Naive thymus-derived CD4-positive, alpha-beta T cell (primary cell): ENCODE measurements at regions not wholly inside any gene's neighbourhood (a gene's known extent, or its start where the extent isn't known, plus 50 kb on each side); places are given as distances from the start of the nearest gene placed in this dataset.

Source experiments
- ATAC-seq: fragments of 150-1000 bp; cut with Tn5 transposase; 2 replicates; pipeline ENCODE4 v1.10.0; 2021; ENCODE audit warnings: mild to moderate bottlenecking, moderate library complexity
- CTCF ChIA-PET: fragments of 350-600 bp; sonication (Branson Sonifier 250); formaldehyde crosslinking; loops from one replicate; lab custom pipeline; 2021; ENCODE audit warnings: antibody characterized with exemption; lab: Charles Lee
- POLR2A ChIA-PET: fragments of 350-600 bp; sonication (Branson Sonifier 250); formaldehyde crosslinking; loops from one replicate; lab custom pipeline; 2021; ENCODE audit warnings: antibody characterized with exemption, inconsistent platforms; lab: Charles Lee
- DNase-seq, 9 donors: peaks; one replicate each; pipeline versions ENCODE4 v3.0.0 to v3.0.0-alpha.2; 2020 to 2022; ENCODE audit warnings: mixed read lengths in 1 of 9
- H3K27ac ChIP-seq: one replicate; pipeline ENCODE4 v1.7.0; 2013; ENCODE audit warnings: mild to moderate bottlenecking, low read depth, low read length, moderate library complexity
- H3K27me3 ChIP-seq, 2 donors: one replicate each; pipeline ENCODE4 v1.7.0; 2013; ENCODE audit warnings: low read length in 2 of 2, mild to moderate bottlenecking in 2 of 2, moderate library complexity in 2 of 2; ENCODE audit not compliant: control insufficient read depth in 2 of 2, insufficient read depth in 2 of 2
- H3K36me3 ChIP-seq, 3 experiments: 1 replicate in 2 of 3; 2 replicates in 1 of 3; pipeline ENCODE4 v1.7.0; 2013; ENCODE audit warnings: low read length in 3 of 3, mild to moderate bottlenecking in 3 of 3, moderate library complexity in 1 of 3; ENCODE audit not compliant: insufficient read depth in 3 of 3, control insufficient read depth in 2 of 3
- H3K4me1 ChIP-seq, 2 donors: one replicate each; pipeline ENCODE4 v1.7.0; 2013; ENCODE audit warnings: low read length in 2 of 2, mild to moderate bottlenecking in 2 of 2, moderate library complexity in 1 of 2; ENCODE audit not compliant: control insufficient read depth in 2 of 2, insufficient read depth in 2 of 2
- H3K4me3 ChIP-seq: 2 replicates; pipeline ENCODE4 v1.7.0; 2013; ENCODE audit warnings: mild to moderate bottlenecking, low read length
- H3K9me3 ChIP-seq, 3 experiments: 1 replicate in 2 of 3; 2 replicates in 1 of 3; pipeline ENCODE4 v1.7.0; 2013; ENCODE audit warnings: low read length in 3 of 3; ENCODE audit not compliant: control insufficient read depth in 2 of 3
- H3K27ac Mint-ChIP-seq, 9 donors: one replicate each; pipeline ENCODE4 v1.8.0; 2020 to 2022; ENCODE audit warnings: mixed read lengths in 9 of 9, mild to moderate bottlenecking in 8 of 9, moderate library complexity in 5 of 9, inconsistent platforms in 2 of 9
- H3K27me3 Mint-ChIP-seq, 5 donors: one replicate each; pipeline ENCODE4 v1.8.0; 2021 to 2022; ENCODE audit warnings: mixed read lengths in 5 of 5, mild to moderate bottlenecking in 1 of 5
- H3K36me3 Mint-ChIP-seq, 5 donors: one replicate each; pipeline ENCODE4 v1.8.0; 2020 to 2022; ENCODE audit warnings: mixed read lengths in 5 of 5, mild to moderate bottlenecking in 3 of 5, inconsistent platforms in 1 of 5
- H3K4me1 Mint-ChIP-seq, 7 donors: one replicate each; pipeline ENCODE4 v1.8.0; 2020 to 2022; ENCODE audit warnings: mixed read lengths in 7 of 7, mild to moderate bottlenecking in 3 of 7, inconsistent platforms in 1 of 7
- H3K4me3 Mint-ChIP-seq, 10 donors: one replicate each; pipeline ENCODE4 v1.8.0; 2020 to 2022; ENCODE audit warnings: mild to moderate bottlenecking in 10 of 10, mixed read lengths in 10 of 10, moderate library complexity in 6 of 10, inconsistent platforms in 2 of 10
- H3K9me3 Mint-ChIP-seq, 11 donors: one replicate each; pipeline ENCODE4 v1.8.0; 2020 to 2022; ENCODE audit warnings: mixed read lengths in 11 of 11, mild to moderate bottlenecking in 4 of 11, inconsistent platforms in 1 of 11, moderate library complexity in 1 of 11
- intact Hi-C, 2 donors: fragments of 100-400 bp; cut with micrococcal nuclease; formaldehyde crosslinking; loops; one replicate each; pipeline ENCODE4 v1.15.1; 2023

- Histone ChIP-seq H3K4me3 (no peak overlapping the region), H3K27me3 (no peaks in the 10 kb centered on the region), H3K27ac (no peak overlapping the region), H3K36me3 (no peaks in the 10 kb centered on the region), H3K4me1 (no peaks in the 10 kb centered on the region), H3K9me3 (no peaks in the 10 kb centered on the region)
- H3K27me3 Mint-ChIP-seq: peaks cover 0 to 13% (median 3%) of the 10 kb centered on the region in 5 donors
- no peak overlapping the region for H3K4me3 Mint-ChIP-seq
- no peaks in the 10 kb centered on the region for H3K4me1 Mint-ChIP-seq
- H3K9me3 Mint-ChIP-seq: peaks cover 0 to 14% (median 4%) of the 10 kb centered on the region in 11 donors
- H3K36me3 Mint-ChIP-seq: peaks cover 0 to 4% (median 0%) of the 10 kb centered on the region in 5 donors
- intact Hi-C loops: no loop called here
- ChIA-PET CTCF (no interaction called here), POLR2A (no interaction called here)
- no peak for DNase-seq
- H3K27ac Mint-ChIP-seq: no peak overlapping the region
- ATAC-seq: no peak
Measured at GRCh38 chr5:155068616-155069100, 55.1 kb downstream of the KIF4B start.

GRCh38 chr5:155069961-155070360, 56.4 kb downstream of the KIF4B start:
- H3K36me3 ChIP-seq: no peaks in the 10 kb centered on the region
- peaks cover 0 to 15% (median 5%) of the 10 kb centered on the region in 11 donors for H3K9me3 Mint-ChIP-seq
- peaks cover 0 to 7% (median 3%) of the 10 kb centered on the region in 5 donors for H3K27me3 Mint-ChIP-seq
- ChIA-PET CTCF (no interaction called here), POLR2A (no interaction called here)
- no peak for ATAC-seq
- no peak overlapping the region for H3K27ac ChIP-seq
- H3K27me3 ChIP-seq: no peaks in the 10 kb centered on the region
- no peaks in the 10 kb centered on the region for H3K4me1 Mint-ChIP-seq
- H3K9me3 ChIP-seq: no peaks in the 10 kb centered on the region
- H3K4me3 ChIP-seq: no peak overlapping the region
- H3K36me3 Mint-ChIP-seq: peaks cover 0 to 4% (median 0%) of the 10 kb centered on the region in 5 donors
- H3K27ac Mint-ChIP-seq: no peak overlapping the region
- H3K4me3 Mint-ChIP-seq: no peak overlapping the region
- intact Hi-C loops: no loop called here
- no peak for DNase-seq
- H3K4me1 ChIP-seq: no peaks in the 10 kb centered on the region

GRCh38 chr5:155070781-155071180, 57.2 kb downstream of the KIF4B start:
- Mint-ChIP-seq H3K4me1 (no peaks in the 10 kb centered on the region), H3K36me3 (peaks cover 0 to 4% (median 0%) of the 10 kb centered on the region in 5 donors), H3K9me3 (peaks cover 0 to 22% (median 5%) of the 10 kb centered on the region in 11 donors), H3K27me3 (peaks cover 0 to 7% (median 3%) of the 10 kb centered on the region in 5 donors), H3K27ac (no peak overlapping the region), H3K4me3 (no peak overlapping the region)
- no peak for DNase-seq
- no peak overlapping the region for H3K4me3 ChIP-seq
- POLR2A ChIA-PET: no interaction called here
- H3K36me3 ChIP-seq: no peaks in the 10 kb centered on the region
- no peaks in the 10 kb centered on the region for H3K27me3 ChIP-seq
- ATAC-seq: no peak
- no peak overlapping the region for H3K27ac ChIP-seq
- CTCF ChIA-PET: no interaction called here
- no peaks in the 10 kb centered on the region for H3K4me1 ChIP-seq
- intact Hi-C loops: no loop called here
- no peaks in the 10 kb centered on the region for H3K9me3 ChIP-seq

GRCh38 chr5:155076379-155076778, 62.8 kb downstream of the KIF4B start:
- peaks cover 0 to 4% (median 0%) of the 10 kb centered on the region in 5 donors for H3K36me3 Mint-ChIP-seq
- ChIA-PET POLR2A (no interaction called here), CTCF (no interaction called here)
- DNase-seq: no peak
- Histone ChIP-seq H3K4me1 (no peaks in the 10 kb centered on the region), H3K4me3 (no peak overlapping the region), H3K27me3 (peaks cover 0 to 3% of the 10 kb centered on the region in 2 donors), H3K27ac (no peak overlapping the region), H3K36me3 (no peaks in the 10 kb centered on the region), H3K9me3 (no peaks in the 10 kb centered on the region)
- peaks cover 0 to 22% (median 4%) of the 10 kb centered on the region in 11 donors for H3K9me3 Mint-ChIP-seq
- intact Hi-C loops: no loop called here
- H3K4me1 Mint-ChIP-seq: no peaks in the 10 kb centered on the region
- ATAC-seq: no peak
- H3K4me3 Mint-ChIP-seq: no peak overlapping the region
- no peak overlapping the region for H3K27ac Mint-ChIP-seq
- H3K27me3 Mint-ChIP-seq: peaks cover 2 to 27% (median 12%) of the 10 kb centered on the region in 5 donors

GRCh38 chr5:155079698-155080097, 66.1 kb downstream of the KIF4B start:
- ATAC-seq (no peak), DNase-seq (no peak)
- ChIA-PET POLR2A (no interaction called here), CTCF (no interaction called here)
- Mint-ChIP-seq H3K27me3 (peaks cover 2 to 35% (median 16%) of the 10 kb centered on the region in 5 donors), H3K36me3 (no peaks in the 10 kb centered on the region), H3K4me1 (no peaks in the 10 kb centered on the region), H3K4me3 (no peak overlapping the region), H3K9me3 (peaks cover 0 to 9% (median 0%) of the 10 kb centered on the region in 11 donors), H3K27ac (no peak overlapping the region)
- Histone ChIP-seq H3K27ac (no peak overlapping the region), H3K4me3 (no peak overlapping the region), H3K36me3 (no peaks in the 10 kb centered on the region), H3K4me1 (no peaks in the 10 kb centered on the region), H3K27me3 (peaks cover 0 to 3% of the 10 kb centered on the region in 2 donors), H3K9me3 (no peaks in the 10 kb centered on the region)
- intact Hi-C loops: no loop called here

GRCh38 chr5:155080721-155081120, 67.2 kb downstream of the KIF4B start:
- no peak for DNase-seq
- no peaks in the 10 kb centered on the region for H3K36me3 ChIP-seq
- ChIA-PET POLR2A (no interaction called here), CTCF (no interaction called here)
- ATAC-seq: no peak
- Mint-ChIP-seq H3K27ac (no peak overlapping the region), H3K36me3 (no peaks in the 10 kb centered on the region), H3K9me3 (peaks cover 0 to 4% (median 0%) of the 10 kb centered on the region in 11 donors), H3K4me3 (no peak overlapping the region), H3K27me3 (peaks cover 2 to 35% (median 16%) of the 10 kb centered on the region in 5 donors), H3K4me1 (no peaks in the 10 kb centered on the region)
- no peak overlapping the region for H3K4me3 ChIP-seq
- H3K9me3 ChIP-seq: no peaks in the 10 kb centered on the region
- H3K27ac ChIP-seq: no peak overlapping the region
- intact Hi-C loops: no loop called here
- no peaks in the 10 kb centered on the region for H3K4me1 ChIP-seq
- peaks cover 0 to 3% of the 10 kb centered on the region in 2 donors for H3K27me3 ChIP-seq

- ChIA-PET CTCF (no interaction called here), POLR2A (no interaction called here)
- H3K9me3 ChIP-seq: no peaks in the 10 kb centered on the region
- Mint-ChIP-seq H3K9me3 (peaks cover 0 to 4% (median 0%) of the 10 kb centered on the region in 11 donors), H3K27me3 (peaks cover 2 to 39% (median 12%) of the 10 kb centered on the region in 5 donors), H3K4me1 (no peaks in the 10 kb centered on the region), H3K4me3 (no peak overlapping the region), H3K27ac (no peak overlapping the region), H3K36me3 (no peaks in the 10 kb centered on the region)
- no peaks in the 10 kb centered on the region for H3K4me1 ChIP-seq
- ATAC-seq (no peak), DNase-seq (no peak)
- peaks cover 0 to 3% of the 10 kb centered on the region in 2 donors for H3K27me3 ChIP-seq
- intact Hi-C loops: no loop called here
- H3K27ac ChIP-seq: no peak overlapping the region
- no peak overlapping the region for H3K4me3 ChIP-seq
- no peaks in the 10 kb centered on the region for H3K36me3 ChIP-seq
Measured at GRCh38 chr5:155081618-155082017, 68.1 kb downstream of the KIF4B start.
